HCT116 (cell line): ENCODE measurements at regions not wholly inside any gene's neighbourhood (a gene's known extent, or its start where the extent isn't known, plus 50 kb on each side); places are given as distances from the start of the nearest gene placed in this dataset.

Source experiments
- ATAC-seq: fragments of 200-7000 bp; cut with Tn5 transposase; 2 replicates; pipeline ENCODE4 v1.9.1; 2020; ENCODE audit warnings: mild to moderate bottlenecking, moderate library complexity
- BruUV-seq: library from RNA; stranded (reverse); fragments of 400-500 nt; replicated peaks from 2 replicates; lab custom pipeline; 2021; lab: Mats Ljungman, UMichigan
- CTCF ChIA-PET: fragments of 300-600 bp; sonication (Branson Sonifier 250); formaldehyde crosslinking; loops from one replicate; lab custom pipeline; 2021; ENCODE audit warnings: antibody characterized with exemption; lab: Charles Lee
- POLR2A ChIA-PET: fragments of 300-600, 350-600 bp; sonication (Branson Sonifier 250); formaldehyde crosslinking; loops from one replicate; lab custom pipeline; 2021; ENCODE audit warnings: antibody characterized with exemption; lab: Charles Lee
- RAD21 ChIA-PET, 2 experiments: fragments of 300-600 bp; sonication (Branson Sonifier 250); formaldehyde crosslinking; loops; one replicate each; lab custom pipeline; 2023; ENCODE audit warnings: low total read pairs in 2 of 2; ENCODE audit not compliant: uncharacterized antibody in 2 of 2, unreplicated experiment in 2 of 2, low non-redundant PET in 1 of 2; lab: Charles Lee
- DNase-seq: peaks from one replicate; pipeline ENCODE4 v3.0.0-alpha.2; 2010; ENCODE audit warnings: low read depth, low spot score
- H2AFZ ChIP-seq: fragments of 200-600 bp; shearing (Covaris generic), sonication (generic); 2 replicates; pipeline ENCODE4 v1.6.1; 2017; ENCODE audit warnings: low read depth, mixed run types, mixed read lengths, antibody characterized with exemption, low read length; ENCODE audit not compliant: poor library complexity, severe bottlenecking
- H3K27ac ChIP-seq: 2 replicates; pipeline ENCODE4 v1.5.1; 2012; ENCODE audit warnings: low read depth, low read length
- H3K27me3 ChIP-seq: fragments of 200-600 bp; sonication (generic); 2 replicates; pipeline ENCODE4 v1.6.1; 2016; ENCODE audit warnings: mixed run types, low read length, mixed read lengths; ENCODE audit not compliant: insufficient read depth
- H3K36me3 ChIP-seq, 2 experiments: fragments of 200-500 bp in 1 of 2; fragments of 200-600 bp in 1 of 2; sonication (Bioruptor generic) in 1 of 2; sonication (generic) in 1 of 2; 2 replicates each; pipeline versions ENCODE4 v1.5.1 to v1.6.1; 2014 to 2016; ENCODE audit warnings: low read length in 2 of 2, inconsistent platforms in 1 of 2, mixed read lengths in 1 of 2, mixed run types in 1 of 2; ENCODE audit not compliant: insufficient read depth in 2 of 2, control insufficient read depth in 1 of 2
- H3K4me1 ChIP-seq, 2 experiments: fragments of 200-600 bp in 1 of 2; sonication (generic) in 1 of 2; 2 replicates each; pipeline versions ENCODE4 v1.5.1 to v1.6.1; 2012 to 2017; ENCODE audit warnings: low read length in 2 of 2, inconsistent platforms in 1 of 2, mild to moderate bottlenecking in 1 of 2, mixed read lengths in 1 of 2, mixed run types in 1 of 2, moderate library complexity in 1 of 2; ENCODE audit not compliant: insufficient read depth in 2 of 2, control insufficient read depth in 1 of 2
- H3K4me2 ChIP-seq: fragments of 200-600 bp; sonication (generic); 2 replicates; pipeline ENCODE4 v1.6.1; 2017; ENCODE audit warnings: mixed run types, low read length, mixed read lengths
- H3K4me3 ChIP-seq, 2 experiments: fragments of 200-600 bp in 1 of 2; sonication (generic) in 1 of 2; replicated peaks in 1 of 2; 2 replicates each; pipeline ENCODE4 v1.5.1; 2011 to 2016; ENCODE audit warnings: low read length in 2 of 2, control low read depth in 1 of 2, low read depth in 1 of 2, mild to moderate bottlenecking in 1 of 2, mixed read lengths in 1 of 2, mixed run types in 1 of 2
- H3K79me2 ChIP-seq: fragments of 200-600 bp; sonication (generic); 2 replicates; pipeline ENCODE4 v1.6.1; 2017; ENCODE audit warnings: mild to moderate bottlenecking, mixed run types, low read length, moderate library complexity, mixed read lengths; ENCODE audit not compliant: insufficient read depth
- H3K9ac ChIP-seq: fragments of 200-600 bp; sonication (generic); 2 replicates; pipeline ENCODE4 v1.6.1; 2016; ENCODE audit warnings: low read length, mixed read lengths
- H3K9me2 ChIP-seq: fragments of 200-600 bp; sonication (generic), shearing (Covaris generic); 2 replicates; pipeline ENCODE4 v1.6.1; 2017; ENCODE audit warnings: mixed run types, mild to moderate bottlenecking, moderate library complexity; ENCODE audit not compliant: insufficient read depth
- H3K9me3 ChIP-seq, 2 experiments: fragments of 200-500 bp in 1 of 2; fragments of 200-600 bp in 1 of 2; sonication (Bioruptor generic) in 1 of 2; sonication (generic) in 1 of 2; 2 replicates each; pipeline ENCODE4 v1.6.1; 2014 to 2017; ENCODE audit warnings: low read length in 2 of 2, mixed read lengths in 2 of 2, inconsistent platforms in 1 of 2, low read depth in 1 of 2, mild to moderate bottlenecking in 1 of 2, mixed run types in 1 of 2, moderate library complexity in 1 of 2; ENCODE audit not compliant: control insufficient read depth in 1 of 2, insufficient read depth in 1 of 2
- H4K20me1 ChIP-seq: fragments of 200-600 bp; sonication (generic), shearing (Covaris generic); 2 replicates; pipeline ENCODE4 v1.6.1; 2017; ENCODE audit warnings: mixed run types, mild to moderate bottlenecking, moderate library complexity; ENCODE audit not compliant: insufficient read depth
- CEBPB ChIP-seq: IDR thresholded peaks from 2 replicates; pipeline ENCODE4 v1.6.1; 2012; ENCODE audit warnings: low read depth
- ELF1 ChIP-seq: IDR thresholded peaks from 2 replicates; pipeline ENCODE4 v1.6.1; 2012; ENCODE audit warnings: low read depth, borderline replicate concordance
- SP1 ChIP-seq: IDR thresholded peaks from 2 replicates; pipeline ENCODE4 v1.6.1; 2012; ENCODE audit warnings: low read depth
- SRF ChIP-seq: IDR thresholded peaks from 2 replicates; pipeline ENCODE4 v1.6.1; 2012; ENCODE audit warnings: low read depth
- TCF7L2 ChIP-seq: IDR thresholded peaks from 2 replicates; pipeline ENCODE4 v1.7.0; 2011; ENCODE audit warnings: borderline replicate concordance, inconsistent platforms; ENCODE audit not compliant: insufficient read depth, insufficient read length; ENCODE audit errors: extremely low read depth
- YY1 ChIP-seq: IDR thresholded peaks from 2 replicates; pipeline ENCODE4 v1.6.1; 2011; ENCODE audit warnings: low read length, low read depth, moderate library complexity, mild to moderate bottlenecking; ENCODE audit not compliant: insufficient replicate concordance; ENCODE audit errors: extremely low read depth
- ZNF274 ChIP-seq: fragments of 200-500 bp; sonication (Bioruptor generic); IDR thresholded peaks from 2 replicates; pipeline ENCODE4 v1.6.1; 2014; ENCODE audit warnings: mild to moderate bottlenecking, low read depth, low read length, inconsistent platforms
- intact Hi-C: fragments of 100-400 bp; cut with micrococcal nuclease; formaldehyde crosslinking; loops from 2 replicates; pipeline ENCODE4 v1.10.0; 2022
- TF ChIP-seq, protein P1 (sequence below): IDR thresholded peaks from 2 replicates; pipeline ENCODE4 v1.6.1; 2012; ENCODE audit warnings: low read depth

DNA sequence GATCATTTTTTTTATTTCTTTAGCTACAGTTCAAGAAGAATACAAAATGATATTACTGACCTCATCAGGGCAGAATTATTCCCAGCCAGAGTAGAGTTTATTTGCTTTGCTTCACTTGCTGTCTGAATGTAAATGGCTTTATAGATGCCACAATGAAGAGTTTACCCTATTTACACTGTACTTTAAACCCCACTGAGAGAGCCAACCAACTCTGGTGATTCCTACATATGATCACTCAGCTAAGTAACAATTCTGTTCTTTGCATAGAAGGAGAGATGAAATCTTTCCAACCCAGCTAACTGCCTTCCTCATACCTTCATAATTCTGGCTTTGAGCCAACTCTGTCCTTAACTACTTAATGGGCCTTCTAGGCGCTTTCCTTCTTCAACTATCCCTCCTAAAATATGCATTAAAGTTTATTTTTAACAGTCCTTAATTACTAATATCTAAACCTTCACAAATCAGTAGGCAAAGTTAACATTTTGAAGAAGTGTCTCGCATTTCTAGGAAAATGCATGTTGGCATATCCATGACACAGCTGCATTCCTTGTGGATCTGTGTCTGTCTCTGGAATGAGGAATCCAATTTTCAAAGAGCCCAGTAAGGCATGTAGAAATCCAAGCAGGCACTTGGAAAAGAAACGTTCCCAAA, 284.8 kb upstream of the GRAMD2B start:
- RAD21 ChIA-PET, result no interaction called here
- no TSS peak for BruUV-seq
- no peaks in the 10 kb centered on the region for H4K20me1 ChIP-seq
- H3K27me3 ChIP-seq, result no peaks in the 10 kb centered on the region
- H2AFZ ChIP-seq, result no peak overlapping the region
- ATAC-seq (no peak), DNase-seq (no peak)
- H3K9me2 ChIP-seq, result no peaks in the 10 kb centered on the region
- no peak overlapping the region for H3K9ac ChIP-seq
- POLR2A ChIA-PET, result no interaction called here
- CTCF ChIA-PET, result no interaction called here
- H3K4me2 ChIP-seq, result no peak overlapping the region
- no peaks in the 10 kb centered on the region for H3K36me3 ChIP-seq
- H3K4me3 ChIP-seq, result no peak overlapping the region
- TF ChIP-seq YY1, result no peak
- TF ChIP-seq, protein P1, sequence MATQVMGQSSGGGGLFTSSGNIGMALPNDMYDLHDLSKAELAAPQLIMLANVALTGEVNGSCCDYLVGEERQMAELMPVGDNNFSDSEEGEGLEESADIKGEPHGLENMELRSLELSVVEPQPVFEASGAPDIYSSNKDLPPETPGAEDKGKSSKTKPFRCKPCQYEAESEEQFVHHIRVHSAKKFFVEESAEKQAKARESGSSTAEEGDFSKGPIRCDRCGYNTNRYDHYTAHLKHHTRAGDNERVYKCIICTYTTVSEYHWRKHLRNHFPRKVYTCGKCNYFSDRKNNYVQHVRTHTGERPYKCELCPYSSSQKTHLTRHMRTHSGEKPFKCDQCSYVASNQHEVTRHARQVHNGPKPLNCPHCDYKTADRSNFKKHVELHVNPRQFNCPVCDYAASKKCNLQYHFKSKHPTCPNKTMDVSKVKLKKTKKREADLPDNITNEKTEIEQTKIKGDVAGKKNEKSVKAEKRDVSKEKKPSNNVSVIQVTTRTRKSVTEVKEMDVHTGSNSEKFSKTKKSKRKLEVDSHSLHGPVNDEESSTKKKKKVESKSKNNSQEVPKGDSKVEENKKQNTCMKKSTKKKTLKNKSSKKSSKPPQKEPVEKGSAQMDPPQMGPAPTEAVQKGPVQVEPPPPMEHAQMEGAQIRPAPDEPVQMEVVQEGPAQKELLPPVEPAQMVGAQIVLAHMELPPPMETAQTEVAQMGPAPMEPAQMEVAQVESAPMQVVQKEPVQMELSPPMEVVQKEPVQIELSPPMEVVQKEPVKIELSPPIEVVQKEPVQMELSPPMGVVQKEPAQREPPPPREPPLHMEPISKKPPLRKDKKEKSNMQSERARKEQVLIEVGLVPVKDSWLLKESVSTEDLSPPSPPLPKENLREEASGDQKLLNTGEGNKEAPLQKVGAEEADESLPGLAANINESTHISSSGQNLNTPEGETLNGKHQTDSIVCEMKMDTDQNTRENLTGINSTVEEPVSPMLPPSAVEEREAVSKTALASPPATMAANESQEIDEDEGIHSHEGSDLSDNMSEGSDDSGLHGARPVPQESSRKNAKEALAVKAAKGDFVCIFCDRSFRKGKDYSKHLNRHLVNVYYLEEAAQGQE, result no peak
- TF ChIP-seq ELF1, result no peak
- TF ChIP-seq SRF, result no peak
- TF ChIP-seq ZNF274, result no peak
- no peak for TF ChIP-seq CEBPB
- TF ChIP-seq TCF7L2, result no peak
- TF ChIP-seq SP1, result no peak
- H3K9me3 ChIP-seq, result no peaks in the 10 kb centered on the region
- H3K27ac ChIP-seq, result no peak overlapping the region
- intact Hi-C loops, result no loop called here
- no peaks in the 10 kb centered on the region for H3K4me1 ChIP-seq
- no peaks in the 10 kb centered on the region for H3K79me2 ChIP-seq
